B cell (primary cell): ENCODE measurements at regions not wholly inside any gene's neighbourhood (a gene's known extent, or its start where the extent isn't known, plus 50 kb on each side); places are given as distances from the start of the nearest gene placed in this dataset.

ENCODE experiments used
- ATAC-seq: fragments of 200-7000 bp; cut with Tn5 transposase; one replicate; pipeline ENCODE4 v1.10.0; 2021; ENCODE audit warnings: low read depth, mild to moderate bottlenecking, moderate number of reproducible peaks, moderate library complexity
- CTCF ChIA-PET: fragments of 350-600 bp; sonication (Branson Sonifier 250); formaldehyde crosslinking; loops from one replicate; lab custom pipeline; 2021; ENCODE audit warnings: antibody characterized with exemption, inconsistent platforms; lab: Charles Lee
- POLR2A ChIA-PET: fragments of 350-600 bp; sonication (Branson Sonifier 250); formaldehyde crosslinking; loops from one replicate; lab custom pipeline; 2021; ENCODE audit warnings: antibody characterized with exemption; lab: Charles Lee
- DNase-seq: peaks from one replicate; pipeline ENCODE4 v3.0.0; 2013
- H2AFZ ChIP-seq: 2 replicates; pipeline ENCODE4 v1.6.1; 2012; ENCODE audit warnings: mild to moderate bottlenecking, low read depth, low read length; ENCODE audit not compliant: insufficient read depth, poor library complexity, severe bottlenecking
- H3K27ac ChIP-seq, 2 donors: 1 replicate in 1 of 2; 2 replicates in 1 of 2; pipeline ENCODE4 v1.5.1; 2012 to 2013; ENCODE audit warnings: low read length in 2 of 2, mild to moderate bottlenecking in 2 of 2, moderate library complexity in 1 of 2
- H3K27me3 ChIP-seq, 4 experiments: fragments of 200-600 bp in 1 of 4; sonication (generic) in 1 of 4; replicated peaks in 1 of 4; 1 replicate in 2 of 4; 2 replicates in 2 of 4; pipeline versions ENCODE4 v1.6.1 to v1.7.0; 2013 to 2016; ENCODE audit warnings: low read length in 3 of 4, mild to moderate bottlenecking in 2 of 4, mixed read lengths in 1 of 4, moderate library complexity in 1 of 4; ENCODE audit not compliant: insufficient read depth in 4 of 4, control insufficient read depth in 3 of 4; ENCODE audit errors: control extremely low read depth in 1 of 4
- H3K36me3 ChIP-seq, 2 experiments: replicated peaks in 1 of 2; 1 replicate in 1 of 2; 2 replicates in 1 of 2; pipeline versions ENCODE4 v1.6.1 to v1.7.1; 2013; ENCODE audit warnings: low read length in 1 of 2; ENCODE audit not compliant: insufficient read depth in 2 of 2, control insufficient read depth in 1 of 2; ENCODE audit errors: control extremely low read depth in 1 of 2, extremely low read depth in 1 of 2
- H3K4me1 ChIP-seq, 2 donors: fragments of 200-600 bp in 1 of 2; sonication (generic) in 1 of 2; 1 replicate in 1 of 2; 2 replicates in 1 of 2; pipeline versions ENCODE4 v1.5.1 to v1.6.1; 2013 to 2017; ENCODE audit warnings: low read length in 2 of 2; ENCODE audit not compliant: control insufficient read depth in 2 of 2, insufficient read depth in 2 of 2
- H3K4me2 ChIP-seq: replicated peaks from 2 replicates; pipeline ENCODE3; 2012; ENCODE audit warnings: mild to moderate bottlenecking, low read depth, low read length; ENCODE audit not compliant: poor library complexity, severe bottlenecking
- H3K4me3 ChIP-seq, 5 experiments: fragments of 200-600 bp in 1 of 5; sonication (generic) in 1 of 5; 1 replicate in 3 of 5; 2 replicates in 2 of 5; pipeline versions ENCODE4 v1.5.1 to v1.7.0; 2011 to 2016; ENCODE audit warnings: low read length in 4 of 5, mild to moderate bottlenecking in 4 of 5, low read depth in 2 of 5, control low read depth in 1 of 5, moderate library complexity in 1 of 5; ENCODE audit not compliant: insufficient read depth in 1 of 5; ENCODE audit errors: control extremely low read depth in 1 of 5, extremely low read depth in 1 of 5
- H3K79me2 ChIP-seq: fragments of 200-600 bp; sonication (generic); one replicate; pipeline ENCODE4 v1.6.0; 2016; ENCODE audit warnings: low read length; ENCODE audit not compliant: control insufficient read depth, insufficient read depth
- H3K9ac ChIP-seq: fragments of 200-600 bp; sonication (generic); 2 replicates; pipeline ENCODE4 v1.6.1; 2017; ENCODE audit warnings: mild to moderate bottlenecking, low read length, moderate library complexity
- H3K9me3 ChIP-seq, 3 donors: one replicate each; pipeline versions ENCODE4 v1.6.1 to v1.7.1; 2013; ENCODE audit warnings: low read length in 2 of 3; ENCODE audit not compliant: control insufficient read depth in 2 of 3, insufficient read depth in 1 of 3; ENCODE audit errors: control extremely low read depth in 1 of 3
- H4K20me1 ChIP-seq: 2 replicates; pipeline ENCODE4 v1.6.0; 2012; ENCODE audit warnings: mild to moderate bottlenecking, low read length; ENCODE audit not compliant: insufficient read depth, control insufficient read depth, poor library complexity, severe bottlenecking
- H3K27ac Mint-ChIP-seq: one replicate; pipeline ENCODE4 v1.8.0; 2021; ENCODE audit warnings: mixed read lengths
- H3K27me3 Mint-ChIP-seq: one replicate; pipeline ENCODE4 v1.8.0; 2021; ENCODE audit warnings: mixed read lengths
- H3K4me1 Mint-ChIP-seq: one replicate; pipeline ENCODE4 v1.8.0; 2021; ENCODE audit warnings: mixed read lengths
- H3K4me3 Mint-ChIP-seq: one replicate; pipeline ENCODE4 v1.8.0; 2021; ENCODE audit warnings: mixed read lengths
- H3K9me3 Mint-ChIP-seq: one replicate; pipeline ENCODE4 v1.8.0; 2022; ENCODE audit warnings: mixed read lengths; ENCODE audit not compliant: insufficient read depth
- EZH2 ChIP-seq: IDR thresholded peaks from 2 replicates; pipeline ENCODE4 v1.6.1; 2012; ENCODE audit warnings: borderline replicate concordance, low read depth, mild to moderate bottlenecking, moderate library complexity, low read length; ENCODE audit not compliant: insufficient read depth, poor library complexity, severe bottlenecking
- WGBS: methylation state at CpG from one replicate; pipeline ENCODE4 v1.1.5; 2013; ENCODE audit warnings: missing lambda C conversion rate; ENCODE audit not compliant: insufficient coverage; 5-methylcytosine and 5-hydroxymethylcytosine counted together
- intact Hi-C: fragments of 100-400 bp; cut with micrococcal nuclease; formaldehyde crosslinking; loops from one replicate; pipeline ENCODE4 v1.10.0; 2022
- TF ChIP-seq, protein P1 (sequence below): fragments of 200-600 bp; IDR thresholded peaks from one replicate; pipeline ENCODE4 v1.8.0; 2022; ENCODE audit warnings: antibody characterized with exemption, mild to moderate bottlenecking

- DNase-seq, result peak; percentile 7
- H3K9ac ChIP-seq, result no peak overlapping the region
- H3K27ac ChIP-seq, result no peak overlapping the region
- Mint-ChIP-seq H3K9me3 (no peaks in the 10 kb centered on the region), H3K4me1 (peaks cover 5% of the 10 kb centered on the region), H3K4me3 (peak overlapping the region; percentile 24), H3K27me3 (peaks cover 9% of the 10 kb centered on the region), H3K27ac (peak overlapping the region; percentile 39)
- intact Hi-C loops, result loop anchor here (10.0 kb wide), 1 partner anchor 1300 kb away; the partner anchor contains the start of gene MEF2C
- WGBS, result 67% methylated on average over 4 of the region's 5 CpGs
- no peaks in the 10 kb centered on the region for H3K36me3 ChIP-seq
- no peaks in the 10 kb centered on the region for H4K20me1 ChIP-seq
- H2AFZ ChIP-seq, result no peak overlapping the region
- peak overlapping the region; percentile 2 for H3K4me2 ChIP-seq
- POLR2A ChIA-PET, result no interaction called here
- H3K27me3 ChIP-seq, result no peaks in the 10 kb centered on the region
- H3K9me3 ChIP-seq, result no peaks in the 10 kb centered on the region
- H3K79me2 ChIP-seq, result no peaks in the 10 kb centered on the region
- TF ChIP-seq, protein P1, sequence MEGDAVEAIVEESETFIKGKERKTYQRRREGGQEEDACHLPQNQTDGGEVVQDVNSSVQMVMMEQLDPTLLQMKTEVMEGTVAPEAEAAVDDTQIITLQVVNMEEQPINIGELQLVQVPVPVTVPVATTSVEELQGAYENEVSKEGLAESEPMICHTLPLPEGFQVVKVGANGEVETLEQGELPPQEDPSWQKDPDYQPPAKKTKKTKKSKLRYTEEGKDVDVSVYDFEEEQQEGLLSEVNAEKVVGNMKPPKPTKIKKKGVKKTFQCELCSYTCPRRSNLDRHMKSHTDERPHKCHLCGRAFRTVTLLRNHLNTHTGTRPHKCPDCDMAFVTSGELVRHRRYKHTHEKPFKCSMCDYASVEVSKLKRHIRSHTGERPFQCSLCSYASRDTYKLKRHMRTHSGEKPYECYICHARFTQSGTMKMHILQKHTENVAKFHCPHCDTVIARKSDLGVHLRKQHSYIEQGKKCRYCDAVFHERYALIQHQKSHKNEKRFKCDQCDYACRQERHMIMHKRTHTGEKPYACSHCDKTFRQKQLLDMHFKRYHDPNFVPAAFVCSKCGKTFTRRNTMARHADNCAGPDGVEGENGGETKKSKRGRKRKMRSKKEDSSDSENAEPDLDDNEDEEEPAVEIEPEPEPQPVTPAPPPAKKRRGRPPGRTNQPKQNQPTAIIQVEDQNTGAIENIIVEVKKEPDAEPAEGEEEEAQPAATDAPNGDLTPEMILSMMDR, result no peak
- TF ChIP-seq EZH2, result no peak
- ATAC-seq, result no peak
- no peaks in the 10 kb centered on the region for H3K4me1 ChIP-seq
- CTCF ChIA-PET, result interaction anchor here (4.6 kb wide), 1 partner anchor 1457 kb away, joined by 16 read pairs; no protein-coding TSS in a partner anchor
- no peak overlapping the region for H3K4me3 ChIP-seq
Observed at GRCh38 chr5:90184764-90185163, 224.8 kb downstream of the CETN3 start.

GRCh38 chr5:90182726-90183125, 226.8 kb downstream of the CETN3 start:
- CTCF ChIA-PET, result no interaction called here
- ATAC-seq (no peak), DNase-seq (no peak)
- H3K27me3 ChIP-seq, result no peaks in the 10 kb centered on the region
- no peak overlapping the region for H3K4me3 Mint-ChIP-seq
- no peaks in the 10 kb centered on the region for H3K36me3 ChIP-seq
- H3K4me1 Mint-ChIP-seq, result peaks cover 5% of the 10 kb centered on the region
- H3K4me1 ChIP-seq, result no peaks in the 10 kb centered on the region
- 92% methylated on average over 1 of the region's 1 CpG for WGBS
- H4K20me1 ChIP-seq, result no peaks in the 10 kb centered on the region
- H3K4me2 ChIP-seq, result no peak overlapping the region
- no peak overlapping the region for H3K9ac ChIP-seq
- H3K27me3 Mint-ChIP-seq, result peaks cover 5% of the 10 kb centered on the region
- no peak overlapping the region for H3K27ac Mint-ChIP-seq
- H2AFZ ChIP-seq, result no peak overlapping the region
- H3K9me3 ChIP-seq, result no peaks in the 10 kb centered on the region
- intact Hi-C loops, result loop anchor here (10.0 kb wide), 1 partner anchor 1298 kb away; the partner anchor contains the start of gene MEF2C
- H3K27ac ChIP-seq, result no peak overlapping the region
- no peaks in the 10 kb centered on the region for H3K79me2 ChIP-seq
- no peak for TF ChIP-seq EZH2
- TF ChIP-seq, protein P1, result no peak
- no peak overlapping the region for H3K4me3 ChIP-seq
- no peaks in the 10 kb centered on the region for H3K9me3 Mint-ChIP-seq
- POLR2A ChIA-PET, result no interaction called here
